HL-60 (cell line): ENCODE measurements at regions not wholly inside any gene's neighbourhood (a gene's known extent, or its start where the extent isn't known, plus 50 kb on each side); places are given as distances from the start of the nearest gene placed in this dataset.

Source experiments
- DNase-seq, 2 experiments: peaks; one replicate each; pipeline ENCODE4 v3.0.0-alpha.2; 2010 to 2020; ENCODE audit warnings: low read depth in 1 of 2, low spot score in 1 of 2
- H3K27ac ChIP-seq: fragments of 250-450 bp; sonication (Bioruptor Pico); replicated peaks from 2 replicates; pipeline ENCODE4 v1.5.1; 2020; ENCODE audit warnings: mild to moderate bottlenecking, moderate library complexity
- H3K27me3 ChIP-seq: fragments of 250-450 bp; sonication (Bioruptor Pico); 2 replicates; pipeline ENCODE4 v1.5.1; 2021; ENCODE audit warnings: mild to moderate bottlenecking, moderate library complexity; ENCODE audit not compliant: insufficient read depth, poor library complexity, severe bottlenecking
- H3K4me3 ChIP-seq: replicated peaks from 2 replicates; pipeline ENCODE4 v1.5.1; 2011; ENCODE audit warnings: mild to moderate bottlenecking, control low read depth, low read length; ENCODE audit not compliant: insufficient read depth
- CTCF ChIP-seq: IDR thresholded peaks from one replicate; pipeline ENCODE4 v1.5.1; 2011; ENCODE audit warnings: low read length, control low read depth, inconsistent platforms; ENCODE audit not compliant: insufficient read depth
- GABPA ChIP-seq: IDR thresholded peaks from 2 replicates; pipeline ENCODE4 v1.6.1; 2012; ENCODE audit warnings: low read depth
- POLR2AphosphoS5 ChIP-seq: IDR thresholded peaks from 2 replicates; pipeline ENCODE4 v1.6.1; 2012; ENCODE audit warnings: low read depth
- REST ChIP-seq: IDR thresholded peaks from 2 replicates; pipeline ENCODE4 v1.6.1; 2012; ENCODE audit warnings: low read depth; ENCODE audit not compliant: insufficient replicate concordance
- SPI1 ChIP-seq: IDR thresholded peaks from 2 replicates; pipeline ENCODE4 v1.6.1; 2012; ENCODE audit warnings: low read depth, mild to moderate bottlenecking, borderline replicate concordance

GRCh38 chr13:44140888-44141724, 232.5 kb upstream of the SERP2 start:
- TF ChIP-seq GABPA (no peak), CTCF (no peak), SPI1 (no peak), REST (no peak), POLR2AphosphoS5 (no peak)
- Histone ChIP-seq H3K4me3 (peak overlapping the region; percentile 55), H3K27me3 (no peaks in the 10 kb centered on the region), H3K27ac (peak overlapping the region; percentile 76)
- no peak for DNase-seq

- H3K27ac ChIP-seq: peak overlapping the region; percentile 76
- TF ChIP-seq SPI1 (no peak), REST (peak; percentile 33), POLR2AphosphoS5 (peak; percentile 88)
- no peaks in the 10 kb centered on the region for H3K27me3 ChIP-seq
- peak; percentile 82 to 96 for DNase-seq
- H3K4me3 ChIP-seq: peak overlapping the region; percentile 55
Measured at GRCh38 chr13:44141725-44142539, 231.7 kb upstream of the SERP2 start.

- peak overlapping the region; percentile 42 for H3K4me3 ChIP-seq
- H3K27me3 ChIP-seq: no peaks in the 10 kb centered on the region
- H3K27ac ChIP-seq: no peak overlapping the region
- no peak for DNase-seq
- TF ChIP-seq GABPA (no peak), REST (no peak), POLR2AphosphoS5 (no peak), CTCF (no peak), SPI1 (no peak)
Measured at GRCh38 chr13:44142540-44142867, 231.1 kb upstream of the SERP2 start.
